ENCODE measurements at regions not wholly inside any gene's neighbourhood (a gene's known extent, or its start where the extent isn't known, plus 50 kb on each side); places are given as distances from the start of the nearest gene placed in this dataset.
"Not testable (repeated sequence)": the region's sequence is repeated elsewhere in the genome, so short reads cannot be mapped to it uniquely, and the experiment has no call there.

GRCh38 chr14:105621479-105622328 lies 95.3 kb downstream of the TMEM121 start:
- not testable (repeated sequence) for H3K18ac ChIP-seq (ENCODE audit: low read length); H3K27me3 ChIP-seq (ENCODE audit: insufficient read depth, low read length); H3K4ac ChIP-seq (ENCODE audit: low read depth, low read length); H3K79me2 ChIP-seq (ENCODE audit: control insufficient read depth, insufficient read depth, low read length, poor library complexity); H3K36me3 ChIP-seq (ENCODE audit: control insufficient read depth in 1 of 2, insufficient read depth in 2 of 2, low read length in 2 of 2); H3K4me2 ChIP-seq (ENCODE audit: low read length); H4K8ac ChIP-seq (ENCODE audit: low read depth, low read length); H2BK120ac ChIP-seq (ENCODE audit: insufficient read depth, low read length, poor library complexity); H3K9ac ChIP-seq (ENCODE audit: low read length); H4K91ac ChIP-seq (ENCODE audit: low read depth, low read length); H4K12ac ChIP-seq (ENCODE audit: low read depth, low read length); H2AFZ ChIP-seq (ENCODE audit: insufficient read depth, low read length, poor library complexity); H3K14ac ChIP-seq (ENCODE audit: low read length); H3K4me1 ChIP-seq (ENCODE audit: control insufficient read depth in 1 of 2, insufficient read depth in 2 of 2, low read length in 2 of 2); H2BK12ac ChIP-seq (ENCODE audit: low read length); H2BK5ac ChIP-seq (ENCODE audit: low read depth, low read length, poor library complexity); H2AK5ac ChIP-seq (ENCODE audit: low read length); H3K79me1 ChIP-seq (ENCODE audit: low read length); H3K23ac ChIP-seq (ENCODE audit: low read length); DNase-seq; H3K27ac ChIP-seq (ENCODE audit: low read depth, low read length)
- H3K9me3 ChIP-seq (ENCODE audit: insufficient read depth, low read depth, low read length), result peaks cover 54% of the 10 kb centered on the region
- WGBS (ENCODE audit: extremely low coverage, insufficient coverage, insufficient read length), result no CpG with 5 or more reads among the region's 23 CpGs
- H3K4me3 ChIP-seq (ENCODE audit: low read depth, low read length), result peak overlapping the region; percentile 6

- H2BK12ac ChIP-seq (ENCODE audit: low read length), result no peak overlapping the region
- H4K8ac ChIP-seq (ENCODE audit: low read depth, low read length), result no peak overlapping the region
- no peak overlapping the region for H3K9ac ChIP-seq (ENCODE audit: low read length)
- peak overlapping the region; percentile 63 for H3K4me3 ChIP-seq (ENCODE audit: low read depth, low read length)
- no CpG with 5 or more reads among the region's 12 CpGs for WGBS (ENCODE audit: extremely low coverage, insufficient coverage, insufficient read length)
- H4K91ac ChIP-seq (ENCODE audit: low read depth, low read length), result no peak overlapping the region
- no peaks in the 10 kb centered on the region for H3K4me1 ChIP-seq (ENCODE audit: control insufficient read depth in 1 of 2, insufficient read depth in 2 of 2, low read length in 2 of 2)
- no peak for DNase-seq
- peaks cover 0 to under 1% of the 10 kb centered on the region in 2 experiments for H3K36me3 ChIP-seq (ENCODE audit: control insufficient read depth in 1 of 2, insufficient read depth in 2 of 2, low read length in 2 of 2)
- H3K9me3 ChIP-seq (ENCODE audit: insufficient read depth, low read depth, low read length), result peaks cover 48% of the 10 kb centered on the region
- H3K79me2 ChIP-seq (ENCODE audit: control insufficient read depth, insufficient read depth, low read length, poor library complexity), result no peaks in the 10 kb centered on the region
- H3K18ac ChIP-seq (ENCODE audit: low read length), result no peak overlapping the region
- H3K27ac ChIP-seq (ENCODE audit: low read depth, low read length), result no peak overlapping the region
- no peaks in the 10 kb centered on the region for H3K79me1 ChIP-seq (ENCODE audit: low read length)
- no peak overlapping the region for H3K4ac ChIP-seq (ENCODE audit: low read depth, low read length)
- H2AK5ac ChIP-seq (ENCODE audit: low read length), result no peak overlapping the region
- no peak overlapping the region for H2BK120ac ChIP-seq (ENCODE audit: insufficient read depth, low read length, poor library complexity)
- H3K4me2 ChIP-seq (ENCODE audit: low read length), result no peak overlapping the region
- no peak overlapping the region for H2BK5ac ChIP-seq (ENCODE audit: low read depth, low read length, poor library complexity)
- no peak overlapping the region for H4K12ac ChIP-seq (ENCODE audit: low read depth, low read length)
- no peaks in the 10 kb centered on the region for H3K27me3 ChIP-seq (ENCODE audit: insufficient read depth, low read length)
- no peak overlapping the region for H3K23ac ChIP-seq (ENCODE audit: low read length)
- H3K14ac ChIP-seq (ENCODE audit: low read length), result no peak overlapping the region
- H2AFZ ChIP-seq (ENCODE audit: insufficient read depth, low read length, poor library complexity), result no peak overlapping the region
Observed at GRCh38 chr14:105622329-105622955, 96.1 kb downstream of the TMEM121 start.

DNA sequence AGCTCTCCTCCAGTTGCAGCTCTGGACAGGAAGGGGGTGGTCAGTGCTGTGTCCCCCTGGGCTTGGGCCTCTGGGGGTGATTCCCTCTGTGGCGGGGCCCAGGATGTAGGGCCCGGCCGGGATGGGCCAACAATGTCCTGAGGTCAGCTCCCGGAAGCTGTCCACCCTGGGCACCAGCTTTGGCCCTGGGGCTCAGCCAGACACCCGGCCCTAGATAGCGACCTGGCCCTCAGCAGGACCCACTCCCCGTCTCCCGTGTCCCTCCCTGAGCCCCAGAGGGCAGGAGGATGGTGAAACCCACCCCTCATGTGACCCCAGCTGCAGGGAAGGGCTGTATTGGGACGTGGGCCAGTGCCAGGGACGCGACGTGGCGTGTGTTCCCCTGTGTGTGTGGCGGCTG lies 96.8 kb downstream of the TMEM121 start:
- not testable (repeated sequence) for H2BK5ac ChIP-seq (ENCODE audit: low read depth, low read length, poor library complexity); H3K9ac ChIP-seq (ENCODE audit: low read length); H2AFZ ChIP-seq (ENCODE audit: insufficient read depth, low read length, poor library complexity); H3K36me3 ChIP-seq (ENCODE audit: control insufficient read depth in 1 of 2, insufficient read depth in 2 of 2, low read length in 2 of 2); H4K12ac ChIP-seq (ENCODE audit: low read depth, low read length); H3K18ac ChIP-seq (ENCODE audit: low read length); H3K79me2 ChIP-seq (ENCODE audit: control insufficient read depth, insufficient read depth, low read length, poor library complexity); H3K27me3 ChIP-seq (ENCODE audit: insufficient read depth, low read length); H3K4me1 ChIP-seq (ENCODE audit: control insufficient read depth in 1 of 2, insufficient read depth in 2 of 2, low read length in 2 of 2); H3K4me3 ChIP-seq (ENCODE audit: low read depth, low read length); H4K91ac ChIP-seq (ENCODE audit: low read depth, low read length); H3K4ac ChIP-seq (ENCODE audit: low read depth, low read length); H3K23ac ChIP-seq (ENCODE audit: low read length); DNase-seq; H4K8ac ChIP-seq (ENCODE audit: low read depth, low read length); H3K14ac ChIP-seq (ENCODE audit: low read length); H3K27ac ChIP-seq (ENCODE audit: low read depth, low read length); H2AK5ac ChIP-seq (ENCODE audit: low read length); H3K79me1 ChIP-seq (ENCODE audit: low read length); H2BK120ac ChIP-seq (ENCODE audit: insufficient read depth, low read length, poor library complexity); H3K4me2 ChIP-seq (ENCODE audit: low read length); H2BK12ac ChIP-seq (ENCODE audit: low read length)
- no CpG with 5 or more reads among the region's 14 CpGs for WGBS (ENCODE audit: extremely low coverage, insufficient coverage, insufficient read length)
- H3K9me3 ChIP-seq (ENCODE audit: insufficient read depth, low read depth, low read length), result peaks cover 50% of the 10 kb centered on the region

DNA sequence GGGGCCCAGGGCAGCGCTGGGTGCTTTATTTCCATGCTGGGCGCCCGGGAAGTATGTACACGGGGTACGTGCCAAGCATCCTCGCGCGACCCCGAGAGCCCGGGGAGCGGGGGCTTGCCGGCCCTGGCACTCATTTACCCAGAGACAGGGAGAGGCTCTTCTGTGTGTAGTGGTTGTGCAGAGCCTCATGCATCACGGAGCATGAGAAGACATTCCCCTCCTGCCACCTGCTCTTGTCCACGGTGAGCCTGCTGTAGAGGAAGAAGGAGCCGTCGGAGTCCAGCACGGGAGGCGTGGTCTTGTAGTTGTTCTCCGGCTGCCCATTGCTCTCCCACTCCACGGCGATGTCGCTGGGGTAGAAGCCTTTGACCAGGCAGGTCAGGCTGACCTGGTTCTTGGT lies 98.0 kb downstream of the TMEM121 start:
- H2BK5ac ChIP-seq (ENCODE audit: low read depth, low read length, poor library complexity); H2BK120ac ChIP-seq (ENCODE audit: insufficient read depth, low read length, poor library complexity); H2BK12ac ChIP-seq (ENCODE audit: low read length); H4K91ac ChIP-seq (ENCODE audit: low read depth, low read length); H3K4me2 ChIP-seq (ENCODE audit: low read length); H4K12ac ChIP-seq (ENCODE audit: low read depth, low read length); H2AK5ac ChIP-seq (ENCODE audit: low read length); H3K9ac ChIP-seq (ENCODE audit: low read length); H3K27ac ChIP-seq (ENCODE audit: low read depth, low read length); H3K4me3 ChIP-seq (ENCODE audit: low read depth, low read length); H3K79me1 ChIP-seq (ENCODE audit: low read length); DNase-seq; H3K79me2 ChIP-seq (ENCODE audit: control insufficient read depth, insufficient read depth, low read length, poor library complexity); H3K36me3 ChIP-seq (ENCODE audit: control insufficient read depth in 1 of 2, insufficient read depth in 2 of 2, low read length in 2 of 2); H3K4ac ChIP-seq (ENCODE audit: low read depth, low read length); H4K8ac ChIP-seq (ENCODE audit: low read depth, low read length); H2AFZ ChIP-seq (ENCODE audit: insufficient read depth, low read length, poor library complexity); H3K14ac ChIP-seq (ENCODE audit: low read length); H3K18ac ChIP-seq (ENCODE audit: low read length); H3K27me3 ChIP-seq (ENCODE audit: insufficient read depth, low read length); H3K23ac ChIP-seq (ENCODE audit: low read length); H3K4me1 ChIP-seq (ENCODE audit: control insufficient read depth in 1 of 2, insufficient read depth in 2 of 2, low read length in 2 of 2): not testable (repeated sequence)
- WGBS (ENCODE audit: extremely low coverage, insufficient coverage, insufficient read length), result no CpG with 5 or more reads among the region's 22 CpGs
- peaks cover 59% of the 10 kb centered on the region for H3K9me3 ChIP-seq (ENCODE audit: insufficient read depth, low read depth, low read length)
